Calu3 (cell line): ENCODE measurements at regions not wholly inside any gene's neighbourhood (a gene's known extent, or its start where the extent isn't known, plus 50 kb on each side); places are given as distances from the start of the nearest gene placed in this dataset.

Experiments
- BruUV-seq: library from RNA; stranded (reverse); fragments of 400-500 nt; replicated peaks from 2 replicates; lab custom pipeline; 2021; lab: Mats Ljungman, UMichigan
- CTCF ChIA-PET: fragments of 300-600 bp; sonication (Branson Sonifier 250); formaldehyde crosslinking; loops from one replicate; lab custom pipeline; 2022; ENCODE audit warnings: antibody characterized with exemption; lab: Charles Lee
- DNase-seq: peaks from one replicate; pipeline ENCODE4 v3.0.0; 2022
- H3K27ac Mint-ChIP-seq: one replicate; pipeline ENCODE4 v1.8.0; 2022; ENCODE audit warnings: mixed read lengths; ENCODE audit not compliant: unreplicated experiment
- H3K27me3 Mint-ChIP-seq: one replicate; pipeline ENCODE4 v1.8.0; 2022; ENCODE audit warnings: mixed read lengths; ENCODE audit not compliant: unreplicated experiment
- H3K36me3 Mint-ChIP-seq: one replicate; pipeline ENCODE4 v1.8.0; 2022; ENCODE audit warnings: mild to moderate bottlenecking, moderate library complexity, mixed read lengths; ENCODE audit not compliant: insufficient read depth, unreplicated experiment
- H3K4me1 Mint-ChIP-seq: one replicate; pipeline ENCODE4 v1.8.0; 2022; ENCODE audit warnings: mild to moderate bottlenecking, low read depth, mixed read lengths; ENCODE audit not compliant: unreplicated experiment
- H3K4me3 Mint-ChIP-seq: one replicate; pipeline ENCODE4 v1.8.0; 2022; ENCODE audit warnings: mild to moderate bottlenecking, low read depth, moderate library complexity, mixed read lengths; ENCODE audit not compliant: unreplicated experiment
- H3K9me3 Mint-ChIP-seq: one replicate; pipeline ENCODE4 v1.8.0; 2022; ENCODE audit warnings: low read depth, mixed read lengths; ENCODE audit not compliant: unreplicated experiment
- CTCF ChIP-seq: fragments of 200-600 bp; IDR thresholded peaks from one replicate; pipeline ENCODE4 v1.8.0; 2022; ENCODE audit warnings: antibody characterized with exemption; ENCODE audit not compliant: unreplicated experiment
- intact Hi-C: fragments of 100-400 bp; cut with micrococcal nuclease; formaldehyde crosslinking; loops from one replicate; pipeline ENCODE4 v1.10.0; 2022; ENCODE audit not compliant: unreplicated experiment

- Mint-ChIP-seq H3K27ac (no peak overlapping the region), H3K4me1 (no peaks in the 10 kb centered on the region), H3K4me3 (no peak overlapping the region), H3K9me3 (peaks cover 4% of the 10 kb centered on the region), H3K36me3 (no peaks in the 10 kb centered on the region), H3K27me3 (no peaks in the 10 kb centered on the region)
- no TSS peak for BruUV-seq
- CTCF ChIA-PET: no interaction called here
- intact Hi-C loops: no loop called here
- no peak for TF ChIP-seq CTCF
- DNase-seq: no peak
These were observed 1148.2 kb upstream of the PCDH9 start for GRCh38 chr13:68378294-68378693.

- CTCF ChIA-PET: no interaction called here
- no TSS peak for BruUV-seq
These were observed 1144.9 kb upstream of the PCDH9 start for GRCh38 chr13:68375004-68375403.

GRCh38 chr13:68369739-68370138 is 1139.6 kb upstream of the PCDH9 start:
- Mint-ChIP-seq H3K9me3 (no peaks in the 10 kb centered on the region), H3K27ac (no peak overlapping the region), H3K36me3 (no peaks in the 10 kb centered on the region), H3K27me3 (no peaks in the 10 kb centered on the region), H3K4me3 (no peak overlapping the region), H3K4me1 (no peaks in the 10 kb centered on the region)
- TF ChIP-seq CTCF: no peak
- no peak for DNase-seq
- intact Hi-C loops: no loop called here
- CTCF ChIA-PET: no interaction called here
- BruUV-seq: no TSS peak

More at GRCh38 chr13:68375004-68375403, 1144.9 kb upstream of the PCDH9 start:
- Mint-ChIP-seq H3K27ac (no peak overlapping the region), H3K9me3 (peaks cover 4% of the 10 kb centered on the region), H3K36me3 (no peaks in the 10 kb centered on the region), H3K4me1 (no peaks in the 10 kb centered on the region), H3K27me3 (no peaks in the 10 kb centered on the region), H3K4me3 (no peak overlapping the region)
- no peak for TF ChIP-seq CTCF
- intact Hi-C loops: no loop called here
- DNase-seq: no peak

- Mint-ChIP-seq H3K36me3 (no peaks in the 10 kb centered on the region), H3K9me3 (no peaks in the 10 kb centered on the region), H3K27ac (no peak overlapping the region), H3K4me3 (no peak overlapping the region), H3K27me3 (no peaks in the 10 kb centered on the region), H3K4me1 (no peaks in the 10 kb centered on the region)
- CTCF ChIA-PET: no interaction called here
- no peak for TF ChIP-seq CTCF
- DNase-seq: no peak
- intact Hi-C loops: no loop called here
- no TSS peak for BruUV-seq
These were observed 1138.8 kb upstream of the PCDH9 start for GRCh38 chr13:68368922-68369321.
